ENCODE measurements at regions not wholly inside any gene's neighbourhood (a gene's known extent, or its start where the extent isn't known, plus 50 kb on each side); places are given as distances from the start of the nearest gene placed in this dataset.

DNA sequence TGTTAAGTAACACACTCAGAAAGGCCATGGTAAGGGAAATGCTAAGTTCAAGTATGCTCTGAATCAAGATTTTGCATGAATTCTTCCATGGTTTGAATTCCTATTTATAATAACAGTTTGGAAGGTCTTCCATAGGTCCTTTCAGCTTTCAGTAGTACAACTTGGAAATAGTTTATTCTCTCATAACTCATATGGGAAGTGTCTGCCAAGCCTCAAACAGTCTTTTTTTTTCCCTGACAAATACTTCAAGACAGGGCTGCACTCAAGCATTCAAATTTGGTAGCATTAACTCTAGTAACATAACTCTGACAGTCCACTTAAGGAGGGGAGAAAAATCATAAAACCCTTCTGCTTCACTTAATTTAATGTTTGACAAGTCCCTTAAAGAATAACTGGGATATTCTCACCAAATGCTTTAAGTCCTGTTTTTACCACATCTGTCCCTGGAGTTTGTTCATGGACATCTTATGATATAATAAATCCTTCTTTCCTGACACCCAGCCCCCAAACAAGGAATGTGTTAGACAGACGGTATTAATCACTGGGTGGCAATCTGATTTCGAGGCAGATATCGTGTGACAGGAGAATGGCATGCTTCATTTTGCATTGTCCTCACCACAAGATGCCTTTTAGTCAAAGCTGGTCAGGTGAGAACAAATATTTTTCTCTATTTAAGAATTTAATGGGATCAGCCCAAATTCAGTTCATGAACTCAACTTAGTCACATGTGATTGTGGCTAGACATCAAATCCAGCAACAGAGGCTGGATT lies 165.7 kb downstream of the BMP4 start:
- Histone ChIP-seq H3K27me3 (no peaks in the 10 kb centered on the region), H3K27ac (no peak overlapping the region), H3K36me3 (no peaks in the 10 kb centered on the region), H3K9ac (ENCODE audit: low read depth in 2 of 2, low read length in 2 of 2) (no peak overlapping the region), H3K4me1 (no peaks in the 10 kb centered on the region), H3K4me3 (no peak overlapping the region), H3K9me3 (no peaks in the 10 kb centered on the region)
- no peak for DNase-seq
- intact Hi-C loops (cut with DNase I), result no loop called here
- TF ChIP-seq, protein P1, sequence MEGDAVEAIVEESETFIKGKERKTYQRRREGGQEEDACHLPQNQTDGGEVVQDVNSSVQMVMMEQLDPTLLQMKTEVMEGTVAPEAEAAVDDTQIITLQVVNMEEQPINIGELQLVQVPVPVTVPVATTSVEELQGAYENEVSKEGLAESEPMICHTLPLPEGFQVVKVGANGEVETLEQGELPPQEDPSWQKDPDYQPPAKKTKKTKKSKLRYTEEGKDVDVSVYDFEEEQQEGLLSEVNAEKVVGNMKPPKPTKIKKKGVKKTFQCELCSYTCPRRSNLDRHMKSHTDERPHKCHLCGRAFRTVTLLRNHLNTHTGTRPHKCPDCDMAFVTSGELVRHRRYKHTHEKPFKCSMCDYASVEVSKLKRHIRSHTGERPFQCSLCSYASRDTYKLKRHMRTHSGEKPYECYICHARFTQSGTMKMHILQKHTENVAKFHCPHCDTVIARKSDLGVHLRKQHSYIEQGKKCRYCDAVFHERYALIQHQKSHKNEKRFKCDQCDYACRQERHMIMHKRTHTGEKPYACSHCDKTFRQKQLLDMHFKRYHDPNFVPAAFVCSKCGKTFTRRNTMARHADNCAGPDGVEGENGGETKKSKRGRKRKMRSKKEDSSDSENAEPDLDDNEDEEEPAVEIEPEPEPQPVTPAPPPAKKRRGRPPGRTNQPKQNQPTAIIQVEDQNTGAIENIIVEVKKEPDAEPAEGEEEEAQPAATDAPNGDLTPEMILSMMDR (IDR thresholded peaks at IDR 0.05), result no peak

DNA sequence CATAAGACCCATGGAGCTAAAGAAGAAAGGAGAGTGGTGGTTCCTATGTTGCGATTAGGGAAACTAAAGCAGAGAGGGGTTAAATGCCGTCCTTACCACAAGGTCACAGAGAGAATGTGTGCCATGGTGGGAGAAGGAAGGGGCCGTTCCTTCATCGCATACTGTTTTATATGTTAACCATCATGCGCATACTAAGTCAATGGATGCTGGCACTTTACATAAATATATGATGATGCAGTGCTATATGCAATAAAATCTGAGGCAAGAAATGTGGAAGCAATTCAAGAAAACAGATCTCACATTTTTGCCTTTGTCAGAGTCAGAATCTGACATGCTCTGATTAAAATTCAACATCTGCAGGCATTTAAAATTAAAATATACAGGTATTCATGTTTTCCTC lies 168.1 kb downstream of the BMP4 start:
- Histone ChIP-seq H3K4me1 (no peaks in the 10 kb centered on the region), H3K9me3 (no peaks in the 10 kb centered on the region), H3K27ac (no peak overlapping the region), H3K36me3 (no peaks in the 10 kb centered on the region), H3K27me3 (no peaks in the 10 kb centered on the region), H3K4me3 (no peak overlapping the region), H3K9ac (ENCODE audit: low read depth in 2 of 2, low read length in 2 of 2) (no peak overlapping the region)
- intact Hi-C loops (cut with DNase I), result no loop called here
- TF ChIP-seq, protein P1 (IDR thresholded peaks at IDR 0.05), result no peak
- no peak for DNase-seq

DNA sequence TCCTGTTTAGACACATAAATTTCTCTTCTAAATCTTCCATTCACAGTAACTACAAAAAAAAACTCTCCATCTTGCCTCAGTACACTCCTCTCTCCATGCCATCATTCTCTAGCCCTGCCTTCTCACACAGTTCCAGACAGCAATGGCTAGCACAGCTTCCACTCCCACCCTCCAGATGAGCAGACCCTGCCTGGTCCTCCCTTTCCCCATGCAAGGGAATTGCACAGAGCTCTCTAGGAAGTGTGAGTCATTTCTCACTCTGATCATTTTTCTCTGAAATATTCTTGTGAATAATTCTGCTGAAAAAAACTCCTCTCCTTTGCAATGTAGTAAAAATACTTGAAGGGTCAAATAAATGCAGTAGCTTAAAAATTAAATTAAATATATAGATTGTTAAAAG lies 170.6 kb downstream of the BMP4 start:
- Histone ChIP-seq H3K9me3 (no peaks in the 10 kb centered on the region), H3K36me3 (no peaks in the 10 kb centered on the region), H3K27me3 (no peaks in the 10 kb centered on the region), H3K4me1 (no peaks in the 10 kb centered on the region), H3K9ac (ENCODE audit: low read depth in 2 of 2, low read length in 2 of 2) (no peak overlapping the region), H3K27ac (no peak overlapping the region), H3K4me3 (no peak overlapping the region)
- no peak for DNase-seq
- intact Hi-C loops (cut with DNase I), result no loop called here
- TF ChIP-seq, protein P1 (IDR thresholded peaks at IDR 0.05), result no peak

DNA sequence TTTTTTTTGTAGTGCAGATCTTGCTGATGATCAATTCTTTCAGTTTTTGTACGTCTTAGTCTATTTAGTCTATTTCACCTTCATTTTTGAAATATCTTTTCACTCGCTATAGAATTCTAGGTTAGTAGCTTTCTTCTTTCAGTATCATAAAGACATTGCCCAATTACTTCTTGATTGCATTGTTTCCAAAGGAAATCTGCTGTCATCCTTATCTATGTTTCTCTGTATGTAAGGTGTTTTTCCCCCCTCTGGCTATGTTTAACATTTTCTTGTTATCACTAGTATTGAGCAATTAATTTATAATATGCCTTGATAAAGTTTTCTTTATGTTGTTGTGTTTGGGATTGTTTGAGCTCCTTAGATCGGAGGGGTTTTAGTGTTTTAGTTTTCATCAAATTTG lies 171.9 kb downstream of the BMP4 start:
- no peaks in the 10 kb centered on the region for H3K36me3 ChIP-seq

DNA sequence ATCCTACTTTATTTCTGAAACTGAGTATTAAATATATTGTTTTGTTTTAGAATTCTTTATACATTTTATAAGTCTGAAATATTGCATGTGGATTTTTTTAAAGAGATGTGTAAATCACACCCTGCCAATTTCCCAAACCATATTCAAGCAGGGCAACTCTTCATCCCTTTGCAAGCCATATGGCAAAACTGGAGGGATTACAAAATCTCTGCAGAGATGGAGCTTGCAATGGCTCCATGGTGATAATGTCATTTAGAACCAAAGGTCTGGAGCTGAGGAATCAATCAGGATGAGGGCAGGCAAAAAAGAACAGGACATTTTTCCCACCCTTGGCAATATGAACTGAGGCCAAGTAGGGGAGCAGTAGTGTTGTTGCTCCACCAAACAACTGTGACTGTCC lies 173.4 kb downstream of the BMP4 start:
- DNase-seq, result no peak
- H3K27me3 ChIP-seq, result no peaks in the 10 kb centered on the region
- no peaks in the 10 kb centered on the region for H3K9me3 ChIP-seq
- H3K9ac ChIP-seq (ENCODE audit: low read depth in 2 of 2, low read length in 2 of 2), result no peak overlapping the region
- intact Hi-C loops (cut with DNase I), result no loop called here
- H3K27ac ChIP-seq, result no peak overlapping the region
- no peak overlapping the region for H3K4me3 ChIP-seq
- TF ChIP-seq, protein P1 (IDR thresholded peaks at IDR 0.05), result no peak
- H3K4me1 ChIP-seq, result no peaks in the 10 kb centered on the region
- no peaks in the 10 kb centered on the region for H3K36me3 ChIP-seq

More for the DNA sequence above, 171.9 kb downstream of the BMP4 start:
- Histone ChIP-seq H3K27me3 (no peaks in the 10 kb centered on the region), H3K9ac (ENCODE audit: low read depth in 2 of 2, low read length in 2 of 2) (no peak overlapping the region), H3K4me1 (no peaks in the 10 kb centered on the region), H3K9me3 (no peaks in the 10 kb centered on the region), H3K27ac (no peak overlapping the region), H3K4me3 (no peak overlapping the region)
- intact Hi-C loops (cut with DNase I), result no loop called here
- no peak for DNase-seq
- TF ChIP-seq, protein P1 (IDR thresholded peaks at IDR 0.05), result no peak

Measured in colonic mucosa (tissue), 4 donors.